Panc1 (cell line): ENCODE measurements at regions not wholly inside any gene's neighbourhood (a gene's known extent, or its start where the extent isn't known, plus 50 kb on each side); places are given as distances from the start of the nearest gene placed in this dataset.

Source experiments
- ATAC-seq: fragments of 200-7000 bp; cut with Tn5 transposase; 2 replicates; pipeline ENCODE4 v1.9.1; 2020; ENCODE audit warnings: mild to moderate bottlenecking, moderate library complexity
- BruUV-seq: library from RNA; stranded (reverse); fragments of 400-500 nt; replicated peaks from 2 replicates; lab custom pipeline; 2021; lab: Mats Ljungman, UMichigan
- CTCF ChIA-PET: fragments of 300-600 bp; sonication (Branson Sonifier 250); formaldehyde crosslinking; loops from one replicate; lab custom pipeline; 2022; ENCODE audit warnings: antibody characterized with exemption; lab: Charles Lee
- POLR2A ChIA-PET: fragments of 300-600 bp; sonication (Branson Sonifier 250); formaldehyde crosslinking; loops from one replicate; lab custom pipeline; 2022; ENCODE audit warnings: antibody characterized with exemption; lab: Charles Lee
- DNase-seq: peaks from one replicate; pipeline ENCODE4 v3.0.0-alpha.2; 2010; ENCODE audit warnings: low read depth, low spot score
- H3K27ac ChIP-seq: 2 replicates; pipeline ENCODE4 v1.5.1; 2011; ENCODE audit warnings: mild to moderate bottlenecking, low read length, inconsistent platforms
- H3K27me3 ChIP-seq: fragments of 200-500 bp; sonication (Bioruptor generic); 2 replicates; pipeline ENCODE4 v1.6.0; 2014; ENCODE audit warnings: low read length, inconsistent platforms; ENCODE audit not compliant: control insufficient read depth, insufficient read depth
- H3K36me3 ChIP-seq: fragments of 200-500 bp; sonication (Bioruptor generic); 2 replicates; pipeline ENCODE4 v1.5.1; 2014; ENCODE audit warnings: inconsistent platforms, mild to moderate bottlenecking, low read length, moderate library complexity; ENCODE audit not compliant: control insufficient read depth, insufficient read depth
- H3K4me1 ChIP-seq: 2 replicates; pipeline ENCODE4 v1.5.1; 2011; ENCODE audit warnings: inconsistent platforms, mild to moderate bottlenecking, low read length, moderate library complexity; ENCODE audit not compliant: control insufficient read depth, insufficient read depth
- H3K4me3 ChIP-seq, 2 experiments: 2 replicates each; pipeline ENCODE4 v1.5.1; 2011 to 2012; ENCODE audit warnings: low read depth in 2 of 2, low read length in 2 of 2, mild to moderate bottlenecking in 2 of 2, inconsistent platforms in 1 of 2, moderate library complexity in 1 of 2
- H3K9me3 ChIP-seq: fragments of 200-500 bp; sonication (Bioruptor generic); 2 replicates; pipeline ENCODE4 v1.5.1; 2014; ENCODE audit warnings: low read depth, mild to moderate bottlenecking, inconsistent platforms, low read length, moderate library complexity; ENCODE audit not compliant: control insufficient read depth, insufficient read depth
- CTCF ChIP-seq: fragments of 450-650 bp; IDR thresholded peaks from 2 replicates; pipeline ENCODE4 v1.5.1; 2017; ENCODE audit warnings: mild to moderate bottlenecking
- POLR2AphosphoS5 ChIP-seq: IDR thresholded peaks from 2 replicates; pipeline ENCODE4 v1.6.1; 2012; ENCODE audit warnings: mild to moderate bottlenecking, low read depth, low read length, moderate library complexity
- REST ChIP-seq, 2 experiments: IDR thresholded peaks; 2 replicates each; pipeline ENCODE4 v1.6.1; 2011 to 2012; ENCODE audit warnings: low read depth in 2 of 2, control low read depth in 1 of 2, low read length in 1 of 2, mild to moderate bottlenecking in 1 of 2, moderate library complexity in 1 of 2; ENCODE audit not compliant: insufficient read depth in 1 of 2
- SIN3A ChIP-seq: IDR thresholded peaks from 2 replicates; pipeline ENCODE4 v1.6.1; 2012; ENCODE audit warnings: low read depth, mild to moderate bottlenecking, low read length, moderate library complexity, borderline replicate concordance; ENCODE audit not compliant: insufficient read depth
- TCF7L2 ChIP-seq: IDR thresholded peaks from 2 replicates; pipeline ENCODE4 v1.6.1; 2011; ENCODE audit warnings: mild to moderate bottlenecking, low read depth, low read length, inconsistent platforms
- in situ Hi-C: cut with HindIII; loops from 2 replicates; pipeline ENCODE4 v1.10.0; 2016; ENCODE audit warnings: low sequenced_read_pairs, low pct_unique_long_range_greater_than_20kb
- intact Hi-C: fragments of 100-400 bp; cut with micrococcal nuclease; formaldehyde crosslinking; loops from one replicate; pipeline ENCODE4 v1.10.0; 2022; ENCODE audit not compliant: unreplicated experiment

- ChIA-PET CTCF (no interaction called here), POLR2A (interaction anchor here (0.7 kb wide), 1 partner anchor 37 kb away, joined by 3 read pairs; no protein-coding TSS in a partner anchor)
- no peak for DNase-seq
These were observed 102.2 kb downstream of the TUSC7 start for GRCh38 chr3:116811754-116812153.

GRCh38 chr3:116812949-116813348, 103.4 kb downstream of the TUSC7 start:
- no peaks in the 10 kb centered on the region for H3K4me1 ChIP-seq
- no peaks in the 10 kb centered on the region for H3K27me3 ChIP-seq
- no peak overlapping the region for H3K27ac ChIP-seq
- POLR2A ChIA-PET, result no interaction called here
- H3K36me3 ChIP-seq, result no peaks in the 10 kb centered on the region
- CTCF ChIA-PET, result no interaction called here
- H3K9me3 ChIP-seq, result no peaks in the 10 kb centered on the region
- in situ Hi-C loops, result no loop called here
- no TSS peak for BruUV-seq
- no peak overlapping the region for H3K4me3 ChIP-seq
- no peak for TF ChIP-seq CTCF
- TF ChIP-seq TCF7L2, result no peak
- no peak for TF ChIP-seq REST (IDR thresholded peaks at IDR 0.05; ENCODE audit: insufficient read depth in 1 of 2, low read depth in 2 of 2, low read length in 1 of 2)
- no peak for TF ChIP-seq SIN3A
- no peak for TF ChIP-seq POLR2AphosphoS5
- DNase-seq (no peak), ATAC-seq (no peak)
- intact Hi-C loops, result no loop called here

More at GRCh38 chr3:116811754-116812153, 102.2 kb downstream of the TUSC7 start:
- BruUV-seq, result no TSS peak
- H3K4me3 ChIP-seq, result no peak overlapping the region
- no peaks in the 10 kb centered on the region for H3K4me1 ChIP-seq
- no peaks in the 10 kb centered on the region for H3K9me3 ChIP-seq
- no peak overlapping the region for H3K27ac ChIP-seq
- H3K27me3 ChIP-seq, result no peaks in the 10 kb centered on the region
- in situ Hi-C loops, result no loop called here
- TF ChIP-seq REST (IDR thresholded peaks at IDR 0.05; ENCODE audit: insufficient read depth in 1 of 2, low read depth in 2 of 2, low read length in 1 of 2), result no peak
- TF ChIP-seq SIN3A, result no peak
- no peak for TF ChIP-seq CTCF
- TF ChIP-seq TCF7L2, result no peak
- no peak for TF ChIP-seq POLR2AphosphoS5
- no peak for ATAC-seq
- intact Hi-C loops, result no loop called here
- H3K36me3 ChIP-seq, result no peaks in the 10 kb centered on the region
